ENCODE measurements at regions not wholly inside any gene's neighbourhood (a gene's known extent, or its start where the extent isn't known, plus 50 kb on each side); places are given as distances from the start of the nearest gene placed in this dataset.
"Not testable (repeated sequence)": the region's sequence is repeated elsewhere in the genome, so short reads cannot be mapped to it uniquely, and the experiment has no call there.

DNA sequence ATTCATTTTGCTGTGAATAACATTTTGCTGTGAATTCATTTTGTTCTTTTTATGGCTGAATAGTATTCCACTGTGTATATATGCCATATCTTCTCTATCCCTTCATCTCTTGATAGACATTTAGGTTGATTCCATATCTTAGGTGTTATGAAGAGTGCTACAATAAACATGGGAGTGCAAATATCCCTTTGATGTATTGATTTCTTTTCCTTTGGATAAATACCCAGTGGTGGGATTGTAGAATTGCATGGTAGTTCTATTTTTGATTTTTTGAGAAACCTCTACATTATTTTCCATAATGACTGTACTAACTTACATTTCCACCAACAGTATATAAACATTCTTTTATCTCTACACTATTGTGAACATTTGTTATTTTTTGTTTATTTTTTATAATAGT is 555.9 kb downstream of the PDHA2 start:
- DNase-seq (ENCODE audit: low read depth in 4 of 6, low spot score in 6 of 6): no peak
- Histone ChIP-seq H3K27ac (ENCODE audit: low read depth, low read length) (no peak overlapping the region), H3K9me3 (ENCODE audit: control insufficient read depth, insufficient read depth, low read length) (no peaks in the 10 kb centered on the region), H3K27me3 (ENCODE audit: control insufficient read depth, insufficient read depth, low read length) (no peaks in the 10 kb centered on the region), H3K4me1 (ENCODE audit: control insufficient read depth, insufficient read depth, low read length) (no peaks in the 10 kb centered on the region), H3K36me3 (ENCODE audit: control insufficient read depth, insufficient read depth, low read length) (no peaks in the 10 kb centered on the region), H3K4me3 (ENCODE audit: low read depth, low read length) (no peak overlapping the region)

DNA sequence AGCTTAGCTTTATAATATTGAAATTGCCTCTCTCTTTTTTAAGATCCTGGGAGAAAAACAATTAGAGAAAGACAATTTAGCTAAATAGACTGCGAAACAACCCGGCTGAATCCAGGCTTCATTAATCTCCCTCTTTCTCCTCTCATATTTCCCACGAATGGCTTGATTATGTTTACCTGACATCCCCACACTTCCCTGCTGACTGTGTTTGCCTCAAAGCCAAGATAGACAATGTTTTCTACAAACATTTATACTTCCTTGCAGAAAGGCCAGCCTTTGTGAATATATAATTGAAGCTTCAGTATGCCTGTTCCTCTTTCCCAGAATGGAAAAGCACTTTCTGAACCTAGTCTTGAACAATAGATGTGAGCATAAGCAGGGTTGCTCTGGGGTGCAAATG is 566.8 kb downstream of the PDHA2 start:
- H3K4me1 ChIP-seq (ENCODE audit: control insufficient read depth, insufficient read depth, low read length): no peaks in the 10 kb centered on the region
- WGBS (ENCODE audit: insufficient coverage): 33% methylated on average over 3 of the region's 3 CpGs
- no peak overlapping the region for H3K4me3 ChIP-seq (ENCODE audit: low read depth, low read length)
- DNase-seq (ENCODE audit: low read depth in 4 of 6, low spot score in 6 of 6): peak in 2 of 6 donors; percentile 7 to 72
- H3K9me3 ChIP-seq (ENCODE audit: control insufficient read depth, insufficient read depth, low read length): no peaks in the 10 kb centered on the region
- no peaks in the 10 kb centered on the region for H3K27me3 ChIP-seq (ENCODE audit: control insufficient read depth, insufficient read depth, low read length)
- H3K36me3 ChIP-seq (ENCODE audit: control insufficient read depth, insufficient read depth, low read length): no peaks in the 10 kb centered on the region
- H3K27ac ChIP-seq (ENCODE audit: low read depth, low read length): no peak overlapping the region

DNA sequence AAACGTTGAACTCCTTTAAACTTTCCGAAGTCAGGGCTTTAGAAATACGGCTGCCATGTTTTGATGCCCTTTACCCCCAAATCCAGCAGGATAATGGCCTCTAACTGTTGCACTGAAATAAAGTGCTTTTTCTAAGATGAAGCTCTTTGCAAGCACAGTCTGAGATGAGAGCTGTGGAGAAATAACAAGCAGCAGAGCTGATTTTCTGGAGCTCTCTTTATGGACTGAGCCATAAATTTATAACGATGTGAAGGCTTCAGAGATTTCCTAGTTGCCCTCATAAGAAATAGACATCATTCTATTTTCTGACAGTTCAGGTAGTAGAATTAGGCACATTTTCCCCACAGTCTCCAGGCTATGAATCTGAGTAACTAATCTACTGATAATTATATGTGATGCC is 567.3 kb downstream of the PDHA2 start:
- H3K27ac ChIP-seq (ENCODE audit: low read depth, low read length): no peak overlapping the region
- WGBS (ENCODE audit: insufficient coverage): 40% methylated on average over 2 of the region's 4 CpGs

GRCh38 chr4:96407738-96408463 is 568.0 kb downstream of the PDHA2 start:
- Histone ChIP-seq H3K4me3 (ENCODE audit: low read depth, low read length) (no peak overlapping the region), H3K27ac (ENCODE audit: low read depth, low read length) (no peak overlapping the region), H3K27me3 (ENCODE audit: control insufficient read depth, insufficient read depth, low read length) (no peaks in the 10 kb centered on the region), H3K9me3 (ENCODE audit: control insufficient read depth, insufficient read depth, low read length) (no peaks in the 10 kb centered on the region), H3K4me1 (ENCODE audit: control insufficient read depth, insufficient read depth, low read length) (no peaks in the 10 kb centered on the region), H3K36me3 (ENCODE audit: control insufficient read depth, insufficient read depth, low read length) (no peaks in the 10 kb centered on the region)
- DNase-seq (ENCODE audit: low read depth in 4 of 6, low spot score in 6 of 6): peak in 3 of 6 donors; percentile 21 to 71 (median 31)
- WGBS (ENCODE audit: insufficient coverage): 50% methylated on average over 1 of the region's 5 CpGs

More for the DNA sequence above, 567.3 kb downstream of the PDHA2 start:
- no peak overlapping the region for H3K4me3 ChIP-seq (ENCODE audit: low read depth, low read length)
- H3K27me3 ChIP-seq (ENCODE audit: control insufficient read depth, insufficient read depth, low read length): no peaks in the 10 kb centered on the region
- H3K36me3 ChIP-seq (ENCODE audit: control insufficient read depth, insufficient read depth, low read length): no peaks in the 10 kb centered on the region
- no peaks in the 10 kb centered on the region for H3K9me3 ChIP-seq (ENCODE audit: control insufficient read depth, insufficient read depth, low read length)
- no peaks in the 10 kb centered on the region for H3K4me1 ChIP-seq (ENCODE audit: control insufficient read depth, insufficient read depth, low read length)
- peak in 1 of 6 donors; percentile 74 for DNase-seq (ENCODE audit: low read depth in 4 of 6, low spot score in 6 of 6)

DNA sequence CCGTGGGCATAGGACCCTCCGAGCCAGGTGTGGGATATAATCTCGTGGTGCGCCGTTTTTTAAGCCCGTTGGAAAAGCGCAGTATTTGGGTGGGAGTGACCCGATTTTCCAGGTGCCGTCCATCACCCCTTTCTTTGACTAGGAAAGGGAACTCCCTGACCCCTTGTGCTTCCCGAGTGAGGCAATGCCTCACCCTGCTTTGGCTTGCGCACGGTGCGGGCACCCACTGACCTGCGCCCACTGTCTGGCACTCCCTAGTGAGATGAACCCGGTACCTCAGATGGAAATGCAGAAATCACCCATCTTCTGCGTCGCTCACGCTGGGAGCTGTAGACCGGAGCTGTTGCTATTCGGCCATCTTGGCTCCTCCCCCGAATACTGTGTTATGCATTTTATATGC is 575.0 kb downstream of the PDHA2 start:
- whole genome bisulfite sequencing (ENCODE audit: insufficient coverage): 97% methylated on average over 8 of the region's 21 CpGs
- H3K27me3 ChIP-seq (ENCODE audit: control insufficient read depth, insufficient read depth, low read length); H3K27ac ChIP-seq (ENCODE audit: low read depth, low read length): not testable (repeated sequence)

DNA sequence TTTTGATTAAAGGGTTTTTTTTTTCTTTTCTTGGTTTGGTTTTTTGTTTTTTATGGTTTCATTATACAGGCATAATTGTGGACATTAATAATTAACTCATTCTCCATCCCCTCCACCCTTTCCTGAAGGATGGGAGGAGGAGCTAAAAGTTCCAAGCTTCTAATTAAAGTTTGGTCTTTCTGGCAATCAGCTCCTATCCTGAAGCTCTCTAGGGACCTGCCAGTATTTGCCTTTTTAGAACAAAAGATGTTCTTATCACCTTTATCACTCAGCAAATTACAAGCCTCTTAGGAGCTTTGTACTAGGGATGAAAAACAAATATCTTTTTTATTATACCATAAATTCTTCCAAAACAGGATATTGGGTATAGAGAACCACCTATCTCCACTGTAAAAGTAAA is 589.8 kb downstream of the PDHA2 start:
- H3K9me3 ChIP-seq (ENCODE audit: control insufficient read depth, insufficient read depth, low read length): no peaks in the 10 kb centered on the region
- no peaks in the 10 kb centered on the region for H3K4me1 ChIP-seq (ENCODE audit: control insufficient read depth, insufficient read depth, low read length)
- no peak overlapping the region for H3K27ac ChIP-seq (ENCODE audit: low read depth, low read length)
- H3K27me3 ChIP-seq (ENCODE audit: control insufficient read depth, insufficient read depth, low read length): no peaks in the 10 kb centered on the region
- no peak for DNase-seq (ENCODE audit: low read depth in 4 of 6, low spot score in 6 of 6)
- H3K36me3 ChIP-seq (ENCODE audit: control insufficient read depth, insufficient read depth, low read length): no peaks in the 10 kb centered on the region
- no peak overlapping the region for H3K4me3 ChIP-seq (ENCODE audit: low read depth, low read length)

More for the DNA sequence above, 575.0 kb downstream of the PDHA2 start:
- H3K4me1 ChIP-seq (ENCODE audit: control insufficient read depth, insufficient read depth, low read length); H3K9me3 ChIP-seq (ENCODE audit: control insufficient read depth, insufficient read depth, low read length); H3K4me3 ChIP-seq (ENCODE audit: low read depth, low read length); H3K36me3 ChIP-seq (ENCODE audit: control insufficient read depth, insufficient read depth, low read length); DNase-seq (ENCODE audit: low read depth in 4 of 6, low spot score in 6 of 6): not testable (repeated sequence)

DNA sequence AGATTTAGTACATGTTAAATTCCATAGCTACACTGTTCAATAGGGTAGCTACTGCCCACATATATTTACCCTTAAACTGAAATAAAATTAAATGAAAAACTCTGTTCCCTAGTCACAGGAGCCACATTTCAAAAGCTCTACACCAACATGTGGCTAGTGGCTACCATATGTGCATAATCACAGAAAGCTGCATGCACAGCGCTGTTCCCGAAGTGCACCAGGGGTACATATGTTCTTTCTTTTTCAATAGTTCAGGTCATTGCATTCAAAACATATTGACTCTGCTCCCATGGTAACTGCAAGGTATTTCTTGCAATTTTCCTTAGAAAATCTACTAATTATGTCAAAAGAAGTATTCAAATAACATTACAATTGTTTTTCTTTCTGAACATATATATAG is 591.2 kb downstream of the PDHA2 start:
- no peak overlapping the region for H3K4me3 ChIP-seq (ENCODE audit: low read depth, low read length)
- H3K27ac ChIP-seq (ENCODE audit: low read depth, low read length): no peak overlapping the region
- H3K9me3 ChIP-seq (ENCODE audit: control insufficient read depth, insufficient read depth, low read length): no peaks in the 10 kb centered on the region
- no peaks in the 10 kb centered on the region for H3K27me3 ChIP-seq (ENCODE audit: control insufficient read depth, insufficient read depth, low read length)
- 50% methylated on average over 2 of the region's 2 CpGs for WGBS (ENCODE audit: insufficient coverage)
- H3K36me3 ChIP-seq (ENCODE audit: control insufficient read depth, insufficient read depth, low read length): no peaks in the 10 kb centered on the region
- no peak for DNase-seq (ENCODE audit: low read depth in 4 of 6, low spot score in 6 of 6)
- H3K4me1 ChIP-seq (ENCODE audit: control insufficient read depth, insufficient read depth, low read length): no peaks in the 10 kb centered on the region

DNA sequence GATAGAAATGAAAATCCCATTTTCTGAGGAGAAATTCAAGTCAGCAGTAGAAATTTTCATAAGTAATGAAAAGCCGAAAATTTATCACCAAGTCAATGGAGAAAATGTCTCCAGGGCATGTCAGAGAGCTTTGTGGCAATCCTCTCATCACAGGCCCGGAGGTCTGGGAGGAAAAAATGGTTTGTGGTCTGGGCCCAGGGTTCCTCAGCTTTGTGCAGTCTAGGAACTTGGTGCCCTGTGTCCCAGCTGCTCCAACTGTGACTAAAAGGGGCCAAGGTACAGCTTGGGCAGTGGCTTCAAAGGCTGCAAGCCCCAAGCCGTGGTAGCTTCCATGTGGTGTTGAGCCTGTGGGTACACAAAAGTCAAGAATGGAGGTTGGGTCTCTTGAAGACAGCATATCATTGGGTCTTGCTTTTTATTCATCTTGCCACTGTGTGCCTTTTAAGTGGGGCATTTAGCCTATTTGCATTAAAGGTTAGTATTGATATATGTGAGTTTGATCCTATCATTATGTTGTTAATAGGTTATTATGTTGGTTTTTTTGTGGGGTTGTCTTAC is 608.5 kb downstream of the PDHA2 start:
- no peaks in the 10 kb centered on the region for H3K4me1 ChIP-seq (ENCODE audit: control insufficient read depth, insufficient read depth, low read length)
- 96% methylated on average over 3 of the region's 3 CpGs for WGBS (ENCODE audit: insufficient coverage)
- DNase-seq (ENCODE audit: low read depth in 4 of 6, low spot score in 6 of 6): no peak
- no peak overlapping the region for H3K4me3 ChIP-seq (ENCODE audit: low read depth, low read length)
- peaks cover 9% of the 10 kb centered on the region for H3K9me3 ChIP-seq (ENCODE audit: control insufficient read depth, insufficient read depth, low read length)
- H3K27me3 ChIP-seq (ENCODE audit: control insufficient read depth, insufficient read depth, low read length): no peaks in the 10 kb centered on the region
- no peaks in the 10 kb centered on the region for H3K36me3 ChIP-seq (ENCODE audit: control insufficient read depth, insufficient read depth, low read length)
- H3K27ac ChIP-seq (ENCODE audit: low read depth, low read length): no peak overlapping the region

- Histone ChIP-seq H3K27me3 (ENCODE audit: control insufficient read depth, insufficient read depth, low read length) (no peaks in the 10 kb centered on the region), H3K9me3 (ENCODE audit: control insufficient read depth, insufficient read depth, low read length) (peaks cover 2% of the 10 kb centered on the region), H3K4me1 (ENCODE audit: control insufficient read depth, insufficient read depth, low read length) (no peaks in the 10 kb centered on the region), H3K36me3 (ENCODE audit: control insufficient read depth, insufficient read depth, low read length) (no peaks in the 10 kb centered on the region), H3K4me3 (ENCODE audit: low read depth, low read length) (no peak overlapping the region), H3K27ac (ENCODE audit: low read depth, low read length) (no peak overlapping the region)
- no peak for DNase-seq (ENCODE audit: low read depth in 4 of 6, low spot score in 6 of 6)
- 98% methylated on average over 5 of the region's 6 CpGs for WGBS (ENCODE audit: insufficient coverage)
These were observed 615.3 kb downstream of the PDHA2 start for GRCh38 chr4:96455045-96455720.

DNA sequence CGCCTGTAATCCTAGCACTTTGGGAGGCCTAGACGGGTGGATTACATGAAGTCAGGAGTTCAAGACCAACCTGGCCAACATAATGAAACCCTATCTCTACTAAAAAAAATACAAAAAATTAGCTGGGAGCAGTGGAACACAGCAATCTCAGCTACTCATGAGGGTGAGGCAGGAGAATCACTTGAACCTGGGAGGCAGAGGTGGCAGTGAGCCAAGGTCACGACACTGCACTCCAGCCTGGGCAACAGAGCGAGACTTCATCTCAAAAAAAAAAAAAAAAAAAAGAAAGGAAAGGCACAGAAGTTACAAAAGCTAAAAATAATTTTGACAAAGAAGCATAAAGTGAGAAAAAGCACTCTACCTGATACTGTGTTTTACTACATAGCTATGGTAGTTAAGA is 618.1 kb downstream of the PDHA2 start:
- 100% methylated on average over 2 of the region's 4 CpGs for WGBS (ENCODE audit: insufficient coverage)
- not testable (repeated sequence) for H3K36me3 ChIP-seq (ENCODE audit: control insufficient read depth, insufficient read depth, low read length); H3K27ac ChIP-seq (ENCODE audit: low read depth, low read length); H3K4me1 ChIP-seq (ENCODE audit: control insufficient read depth, insufficient read depth, low read length); H3K9me3 ChIP-seq (ENCODE audit: control insufficient read depth, insufficient read depth, low read length); H3K4me3 ChIP-seq (ENCODE audit: low read depth, low read length); DNase-seq (ENCODE audit: low read depth in 4 of 6, low spot score in 6 of 6); H3K27me3 ChIP-seq (ENCODE audit: control insufficient read depth, insufficient read depth, low read length)

Data from spinal cord (tissue), 9 donors.